Choroid plexus epithelial cell (primary cell): ENCODE measurements at regions not wholly inside any gene's neighbourhood (a gene's known extent, or its start where the extent isn't known, plus 50 kb on each side); places are given as distances from the start of the nearest gene placed in this dataset.

Experiments
- DNase-seq: peaks from one replicate; pipeline ENCODE4 v3.0.0-alpha.2; 2010; ENCODE audit warnings: low read depth
- H3K4me3 ChIP-seq: 2 replicates; pipeline ENCODE4 v1.5.1; 2011; ENCODE audit warnings: low read depth, mild to moderate bottlenecking, control low read depth, low read length, moderate library complexity
- TF ChIP-seq, protein P1 (sequence below): conservative IDR thresholded peaks from 2 replicates; pipeline ENCODE4 v1.5.1; 2011; ENCODE audit warnings: low read depth, mild to moderate bottlenecking, control low read depth, inconsistent platforms, low read length, moderate library complexity

DNA sequence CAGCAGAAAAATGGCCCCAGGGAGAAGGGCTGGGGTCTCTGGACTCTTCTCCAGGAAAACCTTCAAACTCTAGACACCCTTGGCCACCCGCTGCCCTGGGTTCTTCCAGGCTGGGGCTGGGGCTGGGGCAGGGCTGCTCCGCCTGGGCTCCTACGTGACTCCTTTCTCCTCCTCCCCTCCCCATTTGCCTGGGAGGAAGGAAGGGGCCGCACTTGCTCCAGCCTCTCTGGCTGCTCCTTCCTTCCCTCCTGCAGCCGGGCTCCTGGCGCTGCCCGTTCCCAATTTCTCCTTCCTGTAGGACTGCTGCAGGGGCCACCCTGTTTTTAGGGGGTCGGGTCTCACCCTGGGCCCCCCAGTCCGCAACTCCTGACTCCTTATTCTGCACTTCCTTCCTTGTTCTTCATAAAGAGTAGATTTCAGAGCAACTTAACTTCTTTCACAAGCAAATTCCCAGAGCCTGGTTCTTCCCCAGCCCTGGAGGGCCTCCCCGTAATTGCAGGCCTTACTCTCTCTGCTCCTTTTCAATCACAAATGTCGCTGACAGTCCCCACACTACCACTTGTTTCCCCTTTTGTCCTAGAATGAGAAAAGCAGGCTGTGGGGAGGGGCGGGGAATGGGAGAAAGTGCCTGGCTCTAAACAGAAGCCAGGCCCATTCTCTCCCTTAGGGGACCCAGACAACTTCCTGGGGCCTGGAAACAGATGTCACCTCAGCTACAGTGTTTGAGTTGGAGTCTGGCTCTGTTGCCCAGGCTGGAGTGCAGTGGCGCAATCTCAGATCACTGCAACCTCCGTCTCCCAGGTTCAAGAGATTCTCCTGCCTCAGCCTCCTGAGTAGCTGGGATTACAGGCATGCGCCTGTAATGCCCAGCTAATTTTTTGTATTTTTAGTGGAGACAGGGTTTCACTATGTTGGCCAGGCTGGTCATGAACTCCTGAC is 137.8 kb downstream of the ENGASE start:
- H3K4me3 ChIP-seq = no peak overlapping the region
- DNase-seq = no peak
- TF ChIP-seq, protein P1, sequence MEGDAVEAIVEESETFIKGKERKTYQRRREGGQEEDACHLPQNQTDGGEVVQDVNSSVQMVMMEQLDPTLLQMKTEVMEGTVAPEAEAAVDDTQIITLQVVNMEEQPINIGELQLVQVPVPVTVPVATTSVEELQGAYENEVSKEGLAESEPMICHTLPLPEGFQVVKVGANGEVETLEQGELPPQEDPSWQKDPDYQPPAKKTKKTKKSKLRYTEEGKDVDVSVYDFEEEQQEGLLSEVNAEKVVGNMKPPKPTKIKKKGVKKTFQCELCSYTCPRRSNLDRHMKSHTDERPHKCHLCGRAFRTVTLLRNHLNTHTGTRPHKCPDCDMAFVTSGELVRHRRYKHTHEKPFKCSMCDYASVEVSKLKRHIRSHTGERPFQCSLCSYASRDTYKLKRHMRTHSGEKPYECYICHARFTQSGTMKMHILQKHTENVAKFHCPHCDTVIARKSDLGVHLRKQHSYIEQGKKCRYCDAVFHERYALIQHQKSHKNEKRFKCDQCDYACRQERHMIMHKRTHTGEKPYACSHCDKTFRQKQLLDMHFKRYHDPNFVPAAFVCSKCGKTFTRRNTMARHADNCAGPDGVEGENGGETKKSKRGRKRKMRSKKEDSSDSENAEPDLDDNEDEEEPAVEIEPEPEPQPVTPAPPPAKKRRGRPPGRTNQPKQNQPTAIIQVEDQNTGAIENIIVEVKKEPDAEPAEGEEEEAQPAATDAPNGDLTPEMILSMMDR = no peak

DNA sequence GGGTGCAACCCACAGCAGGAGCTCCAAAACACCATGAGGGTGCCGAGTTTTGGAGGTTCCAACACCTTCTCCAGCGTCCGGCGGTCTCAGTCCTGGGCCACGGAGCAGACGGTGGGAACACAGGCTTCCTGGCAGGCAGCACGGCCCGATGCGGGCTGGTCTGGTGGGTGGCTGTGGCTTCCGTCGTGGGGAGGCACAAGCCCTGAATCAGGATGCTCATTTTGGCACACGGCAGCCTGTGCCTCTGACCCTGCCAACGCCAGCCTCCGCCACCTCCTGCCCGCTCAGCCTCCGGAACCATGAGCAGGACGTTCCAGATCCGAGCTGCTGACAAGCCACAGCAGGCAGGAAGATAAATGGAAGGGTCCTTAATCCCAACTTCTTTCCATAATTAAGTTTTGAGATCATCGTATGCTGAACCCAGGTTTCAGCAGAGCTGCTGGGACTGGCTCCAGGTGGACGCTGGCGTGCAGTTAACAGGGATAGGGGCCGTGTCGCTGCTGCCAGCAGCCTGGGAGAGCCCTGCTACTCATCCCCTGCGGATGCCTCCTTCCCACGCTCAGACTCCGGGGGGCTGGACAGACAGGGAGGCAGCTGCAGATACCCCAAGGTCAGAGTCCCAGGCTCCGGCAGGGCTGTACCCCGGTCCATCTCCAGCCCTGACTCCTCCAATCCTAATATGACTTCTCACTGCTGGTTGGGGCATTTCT is 136.6 kb downstream of the ENGASE start:
- DNase-seq = no peak
- H3K4me3 ChIP-seq = no peak overlapping the region
- TF ChIP-seq, protein P1 = no peak

DNA sequence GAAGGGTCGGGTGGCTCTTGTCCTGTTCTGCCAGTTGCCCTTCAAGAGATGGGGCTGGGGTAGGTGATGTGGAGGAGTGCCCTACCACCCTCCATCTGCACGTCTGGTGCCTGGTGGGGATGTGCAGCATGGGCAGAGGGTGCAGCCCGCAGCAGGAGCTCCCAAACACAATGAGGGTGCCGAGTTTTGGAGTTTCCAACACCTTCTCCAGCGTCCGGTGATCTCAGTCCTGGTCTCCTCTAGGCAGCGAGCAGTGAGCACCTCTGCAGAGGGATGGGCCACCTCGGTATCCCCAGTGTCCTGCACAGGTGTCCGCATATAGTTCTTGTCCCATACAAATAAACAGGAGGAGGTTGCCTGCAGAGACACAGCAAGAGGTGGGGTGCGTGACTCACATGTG is 136.0 kb downstream of the ENGASE start:
- TF ChIP-seq, protein P1 = no peak
- DNase-seq = no peak
- no peak overlapping the region for H3K4me3 ChIP-seq

DNA sequence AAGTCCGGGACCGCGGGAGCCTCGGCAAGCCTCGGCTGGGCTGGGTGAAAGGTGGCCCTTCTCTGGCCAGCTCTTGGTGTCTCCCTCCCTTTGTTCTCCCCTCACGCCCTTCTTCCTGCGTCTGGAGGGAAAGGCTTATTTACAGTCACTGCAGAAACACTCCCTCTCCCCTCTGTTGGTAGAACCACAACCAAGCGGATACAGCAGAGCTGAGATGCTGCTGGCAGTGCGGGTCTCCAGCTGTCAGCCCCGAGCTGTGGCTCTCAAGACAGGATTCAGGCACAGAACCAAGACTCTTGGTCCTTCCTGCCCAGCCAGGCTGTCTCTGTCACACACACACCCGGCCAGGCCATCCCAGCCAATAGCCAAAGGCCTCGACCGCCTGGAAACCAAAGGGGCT is 133.3 kb downstream of the ENGASE start:
- TF ChIP-seq, protein P1 = no peak
- H3K4me3 ChIP-seq = no peak overlapping the region
- DNase-seq = no peak

DNA sequence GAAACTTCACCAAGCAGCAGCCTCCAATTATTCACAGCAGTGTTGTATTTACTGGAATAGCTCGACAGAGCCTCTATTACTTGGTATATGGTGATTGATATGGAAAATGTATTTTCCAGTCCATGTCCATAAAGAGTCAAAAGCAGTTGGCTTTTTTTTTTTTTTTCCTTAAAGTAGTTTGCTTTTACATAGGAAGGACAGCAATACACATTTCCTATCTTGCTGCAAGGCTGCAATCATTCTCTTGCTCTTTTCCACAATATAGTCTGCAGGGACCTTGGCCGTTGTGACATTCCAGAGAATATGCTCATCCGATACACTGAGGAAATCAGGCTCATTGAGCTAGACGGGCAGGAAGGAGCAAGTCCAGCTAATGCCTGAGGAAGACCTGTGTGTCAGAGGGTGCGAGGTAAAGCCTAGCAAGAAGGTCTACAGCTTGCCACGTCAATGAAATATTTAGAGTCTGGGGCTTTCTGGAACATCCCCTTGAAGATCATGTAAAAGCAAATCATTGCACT is 131.1 kb downstream of the ENGASE start:
- H3K4me3 ChIP-seq = no peak overlapping the region
- no peak for DNase-seq
- TF ChIP-seq, protein P1 = no peak

DNA sequence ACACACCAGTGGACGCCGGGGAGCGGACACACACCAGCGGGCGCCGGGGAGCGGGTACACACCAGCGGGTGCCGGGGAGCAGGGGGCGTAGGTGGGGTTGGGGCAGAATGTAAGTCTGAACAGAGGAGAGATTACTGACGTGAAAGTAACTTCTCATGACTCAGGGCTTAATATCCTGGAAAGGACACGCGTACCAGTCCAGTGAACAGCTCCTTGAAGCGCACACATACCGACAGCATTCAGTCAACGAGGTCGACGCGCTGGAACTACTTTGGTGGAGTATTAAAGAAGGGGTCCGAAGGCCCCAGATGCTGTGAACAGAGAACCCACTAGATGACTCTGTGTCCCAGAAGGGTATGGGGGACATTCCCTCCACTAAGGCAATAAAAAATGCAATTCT is 129.6 kb downstream of the ENGASE start:
- TF ChIP-seq, protein P1 = no peak
- H3K4me3 ChIP-seq = no peak overlapping the region
- no peak for DNase-seq
